NOMO-1 treated with dmso at 0.1 percent for 144 hours (cell line): ENCODE measurements at regions not wholly inside any gene's neighbourhood (a gene's known extent, or its start where the extent isn't known, plus 50 kb on each side); places are given as distances from the start of the nearest gene placed in this dataset.
"Not testable (repeated sequence)": the region's sequence is repeated elsewhere in the genome, so short reads cannot be mapped to it uniquely, and the experiment has no call there.

Source experiments
- DNase-seq: peaks from one replicate; lab custom pipeline; 2025; ENCODE audit not compliant: unreplicated experiment; lab: John Stamatoyannopoulos, UW

- DNase-seq: not testable (repeated sequence)
Measured at GRCh38 chr1:148432318-148432717, 50.8 kb downstream of the PPIAL4G start.

- DNase-seq: not testable (repeated sequence)
Measured at GRCh38 chr1:148429856-148430255, 53.2 kb downstream of the PPIAL4G start.

- not testable (repeated sequence) for DNase-seq
Measured at GRCh38 chr1:148426940-148427611, 56.0 kb downstream of the PPIAL4G start.

- not testable (repeated sequence) for DNase-seq
Measured at GRCh38 chr1:148426385-148426784, 56.7 kb downstream of the PPIAL4G start.

GRCh38 chr1:148424143-148425003 lies 58.7 kb downstream of the PPIAL4G start:
- not testable (repeated sequence) for DNase-seq

GRCh38 chr1:148422921-148423320 lies 60.2 kb downstream of the PPIAL4G start:
- not testable (repeated sequence) for DNase-seq

- not testable (repeated sequence) for DNase-seq
Measured at GRCh38 chr1:148417241-148417640, 65.9 kb downstream of the PPIAL4G start.

- not testable (repeated sequence) for DNase-seq
Measured at GRCh38 chr1:148413385-148413784, 69.7 kb downstream of the PPIAL4G start.

- not testable (repeated sequence) for DNase-seq
Measured at GRCh38 chr1:148404786-148405568, 78.1 kb downstream of the PPIAL4G start.

- DNase-seq: not testable (repeated sequence)
Measured at GRCh38 chr1:148403925-148404324, 79.2 kb downstream of the PPIAL4G start.

GRCh38 chr1:148403085-148403456 lies 80.0 kb downstream of the PPIAL4G start:
- not testable (repeated sequence) for DNase-seq

- peak; percentile 87 for DNase-seq
Measured at GRCh38 chr1:148402152-148403084, 80.7 kb downstream of the PPIAL4G start.

- DNase-seq: not testable (repeated sequence)
Measured at GRCh38 chr1:148397516-148397915, 85.6 kb downstream of the PPIAL4G start.

GRCh38 chr1:148392505-148392904 lies 90.6 kb downstream of the PPIAL4G start:
- DNase-seq: not testable (repeated sequence)

GRCh38 chr1:148391323-148391722 lies 91.8 kb downstream of the PPIAL4G start:
- DNase-seq: not testable (repeated sequence)

- no peak for DNase-seq
Measured at GRCh38 chr1:148389027-148389339, 94.1 kb downstream of the PPIAL4G start.

GRCh38 chr1:148388260-148389026 lies 94.7 kb downstream of the PPIAL4G start:
- peak; percentile 87 for DNase-seq

- DNase-seq: not testable (repeated sequence)
Measured at GRCh38 chr1:148387949-148388259, 95.2 kb downstream of the PPIAL4G start.

GRCh38 chr1:148387122-148387948 lies 95.8 kb downstream of the PPIAL4G start:
- not testable (repeated sequence) for DNase-seq
